K562 (cell line): ENCODE measurements at regions not wholly inside any gene's neighbourhood (a gene's known extent, or its start where the extent isn't known, plus 50 kb on each side); places are given as distances from the start of the nearest gene placed in this dataset.

Experiments
- ATAC-seq: fragments of 200-7000 bp; cut with Tn5 transposase; 3 replicates; pipeline ENCODE4 v1.9.1; 2020; ENCODE audit warnings: moderate library complexity
- BruUV-seq: library from RNA; stranded (reverse); fragments of 400-500 nt; replicated peaks from 2 replicates; lab custom pipeline; 2021; lab: Mats Ljungman, UMichigan
- CTCF ChIA-PET: fragments of 300-600 bp; formaldehyde crosslinking; extraction: SDS; loops from one replicate; lab custom pipeline; 2021; ENCODE audit warnings: low intra/inter-chr PET ratio; lab: Yijun Ruan, JAX
- POLR2A ChIA-PET: fragments of 300-600, 350-650 bp; sonication (Branson Sonifier 250); formaldehyde crosslinking; extraction: SDS; loops from one replicate; lab custom pipeline; 2021; ENCODE audit warnings: antibody characterized with exemption, inconsistent platforms; lab: Yijun Ruan, JAX
- DNase-seq, 4 experiments: peaks; one replicate each; pipeline versions ENCODE4 v3.0.0 to v3.0.0-alpha.2; 2011 to 2018; ENCODE audit warnings: low spot score in 3 of 4, mixed read lengths in 3 of 4; ENCODE audit errors: extremely low read depth in 1 of 4
- FAIRE-seq: peaks from 2 replicates; lab custom pipeline; 2011; peaks lifted over from hg19 to GRCh38; lab: Jason Lieb, UNC
- H2AFZ ChIP-seq: 2 replicates; pipeline ENCODE4 v1.6.0; 2011; ENCODE audit warnings: low read depth, low read length, control low read depth, inconsistent platforms
- H3K27ac ChIP-seq: fragments of 200-600 bp; 3 replicates; pipeline ENCODE4 v1.8.0; 2011; ENCODE audit warnings: low read depth, mild to moderate bottlenecking, control low read depth, inconsistent platforms, low read length, moderate library complexity, mixed read lengths; ENCODE audit errors: extremely low read depth
- H3K27me3 ChIP-seq, 2 experiments: fragments of 300-600 bp in 1 of 2; 2 replicates in 1 of 2; 3 replicates in 1 of 2; pipeline versions ENCODE4 v1.6.0 to v1.8.0; 2011; ENCODE audit warnings: inconsistent platforms in 2 of 2, low read length in 2 of 2, mild to moderate bottlenecking in 1 of 2, mixed read lengths in 1 of 2, moderate library complexity in 1 of 2; ENCODE audit not compliant: control insufficient read depth in 2 of 2, insufficient read depth in 2 of 2
- H3K36me3 ChIP-seq: fragments of 300-600 bp; 3 replicates; pipeline ENCODE4 v1.8.0; 2011; ENCODE audit warnings: mild to moderate bottlenecking, low read length, inconsistent platforms; ENCODE audit not compliant: control insufficient read depth, insufficient read depth
- H3K4me1 ChIP-seq, 2 experiments: fragments of 200-600 bp in 1 of 2; replicated peaks in 1 of 2; 2 replicates in 1 of 2; 3 replicates in 1 of 2; pipeline versions ENCODE4 v1.5.1 to v1.8.0; 2011; ENCODE audit warnings: inconsistent platforms in 2 of 2, low read length in 2 of 2, mild to moderate bottlenecking in 1 of 2, mixed read lengths in 1 of 2, moderate library complexity in 1 of 2; ENCODE audit not compliant: control insufficient read depth in 2 of 2, insufficient read depth in 2 of 2
- H3K4me2 ChIP-seq: 2 replicates; pipeline ENCODE4 v1.6.1; 2011; ENCODE audit warnings: low read length, control low read depth, inconsistent platforms, mixed read lengths; ENCODE audit not compliant: insufficient read depth
- H3K4me3 ChIP-seq: fragments of 200-600 bp; sonication (generic), shearing (Covaris generic); 2 replicates; pipeline ENCODE4 v1.5.1; 2016; ENCODE audit warnings: control low read depth, inconsistent platforms
- H3K79me2 ChIP-seq: fragments of 200-600 bp; 3 replicates; pipeline ENCODE4 v1.8.0; 2011; ENCODE audit warnings: low read length, inconsistent platforms; ENCODE audit not compliant: control insufficient read depth, insufficient read depth
- H3K9ac ChIP-seq, 2 experiments: 2 replicates each; pipeline versions ENCODE4 v1.6.0 to v1.6.1; 2011; ENCODE audit warnings: low read depth in 2 of 2, low read length in 2 of 2, control low read depth in 1 of 2, inconsistent platforms in 1 of 2, mild to moderate bottlenecking in 1 of 2, mixed read lengths in 1 of 2; ENCODE audit not compliant: insufficient read depth in 1 of 2
- H3K9me1 ChIP-seq: one replicate; pipeline ENCODE4 v1.6.0; 2011; ENCODE audit warnings: inconsistent platforms, mild to moderate bottlenecking, low read length, moderate library complexity; ENCODE audit not compliant: control insufficient read depth, insufficient read depth
- H3K9me3 ChIP-seq: replicated peaks from 2 replicates; pipeline ENCODE4 v1.5.1; 2011; ENCODE audit warnings: low read depth, low read length, inconsistent platforms; ENCODE audit not compliant: control insufficient read depth, insufficient read depth
- H4K20me1 ChIP-seq: replicated peaks from 2 replicates; pipeline ENCODE4 v1.6.1; 2011; ENCODE audit warnings: low read length, inconsistent platforms, mixed read lengths; ENCODE audit not compliant: control insufficient read depth, insufficient read depth
- CTCF ChIP-seq, 3 experiments: IDR thresholded peaks in 2 of 3; conservative IDR thresholded peaks in 1 of 3; 2 replicates each; pipeline ENCODE4 v1.5.1; 2011 to 2012; ENCODE audit warnings: low read length in 3 of 3, mild to moderate bottlenecking in 3 of 3, control low read depth in 2 of 3, improper control_type of control experiment in 1 of 3, inconsistent platforms in 1 of 3, low read depth in 1 of 3, mixed read lengths in 1 of 3, moderate library complexity in 1 of 3; ENCODE audit not compliant: insufficient read depth in 2 of 3
- FOXJ2 ChIP-seq: fragments of 200-800 bp; sonication (Bioruptor generic); IDR thresholded peaks from 2 replicates; pipeline ENCODE4 v1.6.1; 2016; ENCODE audit warnings: missing genetic modification characterization, missing compliant biosample characterization
- RAD21 ChIP-seq, 2 experiments: fragments of 250-450 bp in 1 of 2; fragments of 450-650 bp in 1 of 2; sonication (Bioruptor Pico) in 1 of 2; formaldehyde crosslinking in 1 of 2; IDR thresholded peaks in 1 of 2; conservative IDR thresholded peaks in 1 of 2; 2 replicates each; pipeline versions ENCODE4 v1.4.0 to v1.8.0; 2020 to 2022; ENCODE audit warnings: mild to moderate bottlenecking in 2 of 2, moderate library complexity in 1 of 2
- WGBS: fragments of 100-300 bp; shearing (Covaris generic); methylation state at CpG from one replicate; pipeline ENCODE4 v1.1.6; 2016; ENCODE audit warnings: low coverage, mixed read lengths; ENCODE audit not compliant: insufficient coverage; ENCODE audit errors: missing lambda C conversion rate; 5-methylcytosine and 5-hydroxymethylcytosine counted together
- in situ Hi-C: fragments of 300-500 bp; cut with MboI; formaldehyde crosslinking; loops from 4 replicates; pipeline ENCODE4 v1.15.0; 2018; ENCODE audit warnings: inconsistent platforms, mixed read lengths
- intact Hi-C: fragments of 100-400 bp; cut with micrococcal nuclease; formaldehyde crosslinking; loops from 2 replicates; pipeline ENCODE4 v1.14.2; 2022
- TF ChIP-seq, protein P1 (sequence below): sonication (generic); formaldehyde crosslinking; IDR thresholded peaks from 2 replicates; pipeline ENCODE4 v1.8.1; 2023; ENCODE audit warnings: mild to moderate bottlenecking, missing genetic modification reagents, moderate library complexity

DNA sequence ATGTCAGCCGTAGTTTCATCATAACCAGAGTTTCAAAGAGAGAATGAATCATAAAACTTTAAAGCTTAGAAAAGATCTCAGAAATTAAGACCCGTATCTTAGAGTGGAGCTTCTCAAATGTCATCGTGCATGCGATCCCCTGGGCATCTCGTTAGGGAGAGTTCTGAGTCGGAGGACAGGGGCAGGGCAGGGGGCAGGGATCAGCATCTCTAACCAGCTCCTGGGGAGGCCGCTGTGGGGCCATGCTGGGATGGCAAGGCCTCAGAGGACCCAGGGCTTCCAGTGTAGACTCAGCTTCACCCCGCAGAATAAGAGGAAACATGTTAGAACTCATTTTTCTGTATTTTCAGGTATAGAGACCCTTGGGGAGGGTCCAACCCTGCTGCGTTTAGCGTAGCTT, 72.0 kb upstream of the AFDN start:
- no peaks in the 10 kb centered on the region for H3K36me3 ChIP-seq
- peak; percentile 43; the same call in 2 of the 3 replicates for ATAC-seq
- no peaks in the 10 kb centered on the region for H3K4me1 ChIP-seq
- TF ChIP-seq CTCF (IDR thresholded peaks at IDR 0.05 in 2 of 3, conservative IDR thresholded peaks at IDR 0.05 in 1 of 3; ENCODE audit: insufficient read depth in 2 of 3, low read depth in 1 of 3, low read length in 3 of 3) (0 out of 6 replicates have a peak, but pooled peaks of 1 of the 3 experiments have one; percentile 19), RAD21 (CRISPR knock-in tag; conservative IDR thresholded peaks at IDR 0.05 in 1 of 2, IDR thresholded peaks at IDR 0.05 in 1 of 2) (0 out of 4 replicates have a peak, but pooled peaks of 1 of the 2 experiments have one; percentile 11), FOXJ2 (no peak)
- TF ChIP-seq, protein P1, sequence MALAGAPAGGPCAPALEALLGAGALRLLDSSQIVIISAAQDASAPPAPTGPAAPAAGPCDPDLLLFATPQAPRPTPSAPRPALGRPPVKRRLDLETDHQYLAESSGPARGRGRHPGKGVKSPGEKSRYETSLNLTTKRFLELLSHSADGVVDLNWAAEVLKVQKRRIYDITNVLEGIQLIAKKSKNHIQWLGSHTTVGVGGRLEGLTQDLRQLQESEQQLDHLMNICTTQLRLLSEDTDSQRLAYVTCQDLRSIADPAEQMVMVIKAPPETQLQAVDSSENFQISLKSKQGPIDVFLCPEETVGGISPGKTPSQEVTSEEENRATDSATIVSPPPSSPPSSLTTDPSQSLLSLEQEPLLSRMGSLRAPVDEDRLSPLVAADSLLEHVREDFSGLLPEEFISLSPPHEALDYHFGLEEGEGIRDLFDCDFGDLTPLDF (CRISPR knock-in tag), result no peak
- TF ChIP-seq, all 486 proteins: peak for 2
- H3K4me3 ChIP-seq, result no peak overlapping the region
- peaks cover 64 to 76% of the 10 kb centered on the region in 2 experiments for H3K27me3 ChIP-seq
- FAIRE-seq (no peak), DNase-seq (no peak)
- H3K9me1 ChIP-seq, result no peaks in the 10 kb centered on the region
- WGBS, result under 1% methylated on average over 10 of the region's 10 CpGs
- H3K27ac ChIP-seq, result no peak overlapping the region
- in situ Hi-C loops (no loop called here), intact Hi-C loops (no loop called here)
- no peak overlapping the region for H3K9ac ChIP-seq
- no peaks in the 10 kb centered on the region for H3K79me2 ChIP-seq
- H2AFZ ChIP-seq, result no peak overlapping the region
- no peak overlapping the region for H3K4me2 ChIP-seq
- POLR2A ChIA-PET, result interaction anchor here (1.0 kb wide), 1 partner anchor 9 kb away, joined by 4 read pairs; no protein-coding TSS in a partner anchor
- H4K20me1 ChIP-seq, result peaks cover 13% of the 10 kb centered on the region
- BruUV-seq, result no TSS peak
- H3K9me3 ChIP-seq, result no peaks in the 10 kb centered on the region
- CTCF ChIA-PET, result no interaction called here
